HG03139 (cell line): ENCODE measurements at regions not wholly inside any gene's neighbourhood (a gene's known extent, or its start where the extent isn't known, plus 50 kb on each side); places are given as distances from the start of the nearest gene placed in this dataset.
"Not testable (repeated sequence)": the region's sequence is repeated elsewhere in the genome, so short reads cannot be mapped to it uniquely, and the experiment has no call there.

Experiments used
- ATAC-seq: cut with Tn5 transposase; IDR thresholded peaks from one replicate; pipeline ENCODE4 v1.9.1; 2021; ENCODE audit not compliant: unreplicated experiment

GRCh38 chr7:79785556-79785955 is 332.1 kb upstream of the MAGI2 start:
- no peak for ATAC-seq

GRCh38 chr7:79782906-79783305 is 329.4 kb upstream of the MAGI2 start:
- no peak for ATAC-seq

DNA sequence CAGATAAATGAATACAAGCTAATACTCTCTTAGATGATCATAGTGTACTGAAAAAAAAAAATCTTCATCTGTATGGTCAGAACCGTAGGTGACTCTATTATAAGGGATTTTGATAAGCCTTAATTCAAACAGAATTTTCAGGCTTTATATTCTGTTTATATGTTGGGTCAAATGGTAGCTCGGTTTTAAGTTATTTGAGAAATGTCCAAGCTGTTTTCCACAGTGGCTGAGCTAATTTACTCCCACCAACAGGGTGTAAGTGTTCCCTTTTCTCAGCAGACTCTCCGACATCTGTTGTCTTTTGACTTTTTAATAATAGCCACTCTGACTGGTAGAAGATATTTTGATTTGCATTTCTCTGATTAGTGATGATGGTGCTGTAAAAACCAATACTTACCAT is 328.8 kb upstream of the MAGI2 start:
- ATAC-seq: no peak

DNA sequence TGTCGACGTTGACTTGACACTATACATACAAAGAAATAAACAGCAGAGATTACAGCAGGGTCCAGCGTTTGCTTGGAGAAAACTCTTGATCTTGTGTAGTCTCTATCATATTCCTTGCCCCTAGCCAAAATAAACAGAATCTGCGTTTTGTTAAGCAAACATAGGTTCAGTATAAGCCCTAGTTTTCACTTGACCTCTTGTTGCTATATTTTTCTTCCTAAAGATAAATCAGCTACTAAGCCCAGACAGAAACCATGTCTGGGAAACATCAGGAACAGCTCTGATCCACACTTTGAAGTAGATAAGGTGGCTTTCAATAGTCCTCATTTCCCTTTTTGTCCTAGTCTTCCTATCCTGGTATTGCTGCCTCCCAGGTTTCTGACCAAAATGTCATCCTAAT is 328.2 kb upstream of the MAGI2 start:
- no peak for ATAC-seq

- no peak for ATAC-seq
These were observed 325.6 kb upstream of the MAGI2 start for GRCh38 chr7:79778786-79779770.

DNA sequence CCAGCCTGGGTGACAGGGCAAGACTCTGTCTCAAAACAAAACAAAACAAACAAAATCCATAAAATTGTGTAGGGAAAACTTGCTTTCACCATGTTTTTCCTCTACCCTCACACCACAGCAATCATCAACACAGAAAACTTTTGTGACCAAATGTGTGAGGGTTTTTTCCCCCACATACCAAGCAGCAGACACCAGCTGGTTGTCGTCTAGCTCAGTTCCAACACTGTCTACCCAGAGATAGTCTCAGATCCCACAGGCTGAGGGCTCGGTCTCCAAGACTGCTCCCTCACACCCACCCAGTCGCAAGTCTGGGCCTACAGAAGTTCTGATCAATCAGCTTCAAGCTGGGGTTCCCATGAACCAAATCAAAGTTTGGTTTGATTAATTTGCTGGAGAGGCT is 322.4 kb upstream of the MAGI2 start:
- no peak for ATAC-seq

DNA sequence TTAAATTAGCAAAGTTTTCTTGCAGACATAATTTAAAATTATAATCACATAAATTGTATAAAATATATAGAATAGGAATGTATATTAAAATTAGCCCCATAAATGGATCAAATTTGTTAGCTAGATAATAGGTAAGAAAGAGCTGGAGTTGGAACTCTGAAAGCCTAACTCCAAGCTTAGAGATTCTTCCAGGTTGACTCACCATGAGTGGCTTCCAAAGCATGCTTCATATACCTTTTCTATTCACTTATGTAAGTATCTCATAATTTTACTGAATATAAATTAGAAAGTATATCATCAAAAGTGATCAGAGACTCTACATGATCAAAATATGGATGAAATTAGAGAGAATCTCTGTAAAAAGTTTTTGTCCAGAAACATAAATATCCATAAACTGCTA is 320.7 kb upstream of the MAGI2 start:
- ATAC-seq: no peak

DNA sequence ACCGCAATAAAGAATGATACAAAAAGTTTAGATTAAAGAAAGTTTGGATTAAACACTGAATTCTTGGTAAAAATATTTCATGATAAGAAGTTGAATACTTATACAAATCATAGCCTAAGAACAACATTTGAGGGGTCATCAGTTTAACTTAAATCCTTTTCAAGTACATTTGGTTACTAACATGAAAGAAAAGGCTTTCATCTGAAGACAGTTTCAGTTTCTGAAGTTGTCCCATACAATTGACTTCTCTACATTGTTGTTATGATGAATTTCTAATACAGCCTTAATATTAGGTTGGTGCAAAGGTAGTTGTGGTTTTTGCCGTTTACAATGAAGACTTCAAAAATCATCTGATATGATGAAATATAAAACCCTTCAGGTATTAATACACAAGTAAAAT is 317.5 kb upstream of the MAGI2 start:
- no peak for ATAC-seq

GRCh38 chr7:79770063-79770462 is 316.6 kb upstream of the MAGI2 start:
- no peak for ATAC-seq

DNA sequence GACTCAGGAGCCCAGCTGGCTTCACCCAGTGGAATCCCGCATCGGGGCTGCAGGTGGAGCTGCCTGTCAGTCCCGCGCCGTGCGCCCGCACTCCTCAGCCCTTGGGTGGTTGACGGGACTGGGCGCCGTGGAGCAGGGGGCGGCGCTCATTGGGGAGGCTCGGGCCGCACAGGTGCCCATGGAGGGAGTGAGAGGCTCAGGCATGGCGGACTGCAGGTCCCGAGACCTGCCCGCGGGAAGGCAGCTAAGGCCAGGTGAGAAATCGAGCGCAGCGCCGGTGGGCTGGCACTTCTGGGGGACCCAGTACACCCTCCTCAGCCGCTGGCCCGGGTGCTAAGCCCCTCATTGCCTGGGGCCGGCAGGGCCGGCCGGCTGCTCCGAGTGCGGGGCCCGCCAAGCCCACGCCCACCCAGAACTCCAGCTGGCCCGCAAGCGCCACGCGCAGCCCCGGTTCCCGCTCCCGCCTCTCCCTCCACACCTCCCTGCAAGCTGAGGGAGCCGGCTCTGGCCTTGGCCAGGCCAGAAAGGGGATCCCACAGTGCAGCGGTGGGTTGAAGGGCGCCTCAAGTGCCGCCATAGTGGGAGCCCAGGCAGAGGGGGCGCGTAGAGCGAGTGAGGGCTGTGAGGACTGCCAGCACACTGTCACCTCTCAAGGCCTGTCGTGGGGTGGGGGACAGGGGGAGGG is 314.6 kb upstream of the MAGI2 start:
- not testable (repeated sequence) for ATAC-seq

DNA sequence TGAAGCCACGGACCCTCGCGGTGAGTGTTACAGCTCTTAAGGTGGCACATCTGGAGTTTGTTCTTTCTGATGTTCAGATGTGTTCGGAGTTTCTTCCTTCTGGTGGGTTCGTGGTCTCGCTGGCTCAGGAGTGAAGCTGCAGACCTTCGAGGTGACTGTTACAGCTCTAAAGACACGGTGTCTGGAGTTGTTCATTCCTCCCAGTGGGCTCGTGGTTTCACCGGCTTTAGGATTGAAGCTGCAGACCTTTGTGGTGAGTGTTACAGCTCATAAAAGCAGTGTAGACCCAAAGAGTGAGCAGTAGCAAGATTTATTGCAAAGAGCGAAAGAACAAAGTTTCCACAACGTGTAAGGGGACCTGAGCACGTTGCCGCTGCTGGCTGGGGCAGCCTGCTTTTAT is 313.7 kb upstream of the MAGI2 start:
- not testable (repeated sequence) for ATAC-seq

GRCh38 chr7:79761876-79762429 is 308.5 kb upstream of the MAGI2 start:
- no peak for ATAC-seq

- not testable (repeated sequence) for ATAC-seq
These were observed 297.5 kb upstream of the MAGI2 start for GRCh38 chr7:79750941-79751340.

DNA sequence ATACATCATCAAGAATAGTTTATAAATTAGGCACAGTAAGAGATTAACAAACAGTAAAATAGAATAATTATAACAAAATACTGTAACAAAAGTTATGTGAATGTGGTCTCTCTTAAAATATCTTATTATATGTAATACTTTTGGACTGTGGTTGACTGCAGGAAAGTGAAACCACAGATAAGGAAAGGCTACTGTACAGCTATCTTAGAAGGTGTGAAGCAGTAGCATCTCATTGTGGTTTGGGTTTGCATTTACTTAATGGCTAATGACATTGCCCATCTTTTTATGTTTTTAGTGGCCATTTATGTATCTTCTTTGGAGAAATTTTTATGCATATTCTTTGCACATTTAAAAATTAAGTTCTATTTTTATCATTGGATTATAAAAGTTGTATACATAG is 296.4 kb upstream of the MAGI2 start:
- ATAC-seq: no peak

- ATAC-seq: no peak
These were observed 288.2 kb upstream of the MAGI2 start for GRCh38 chr7:79741684-79742083.

- no peak for ATAC-seq
These were observed 286.6 kb upstream of the MAGI2 start for GRCh38 chr7:79740076-79740475.

DNA sequence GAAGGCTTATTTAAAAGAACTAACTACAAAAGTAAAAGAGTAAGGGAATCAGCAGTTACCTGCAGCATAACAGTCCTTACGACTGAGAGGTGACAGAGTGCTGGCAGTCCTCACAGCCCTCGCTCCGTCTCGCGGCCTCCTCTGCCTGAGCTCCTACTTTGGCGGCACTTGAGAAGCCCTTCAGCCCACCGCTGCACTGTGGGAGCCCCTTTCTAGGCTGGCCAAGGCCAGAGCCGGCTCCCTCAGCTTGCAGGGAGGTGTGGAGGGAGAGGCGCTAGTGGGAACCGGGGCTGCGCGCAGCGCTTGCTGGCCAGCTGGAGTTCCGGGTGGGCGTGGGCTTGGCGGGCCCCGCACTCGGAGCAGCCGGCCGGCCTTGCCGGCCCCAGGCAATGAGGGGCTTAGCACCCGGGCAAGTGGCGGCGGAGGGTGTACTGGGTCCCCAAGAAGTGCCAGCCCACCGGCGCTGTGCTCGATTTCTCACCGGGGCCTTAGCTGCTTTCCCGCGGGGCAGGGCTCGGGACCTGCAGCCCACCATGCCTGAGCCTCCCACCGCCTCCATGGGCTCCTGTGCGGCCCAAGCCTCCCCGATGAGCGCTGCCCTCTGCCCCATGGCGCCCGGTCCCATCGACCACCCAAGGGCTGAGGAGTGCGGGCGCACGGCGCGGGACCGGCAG is 285.7 kb upstream of the MAGI2 start:
- not testable (repeated sequence) for ATAC-seq

- ATAC-seq: no peak
These were observed 283.0 kb upstream of the MAGI2 start for GRCh38 chr7:79736418-79736817.

- no peak for ATAC-seq
These were observed 281.5 kb upstream of the MAGI2 start for GRCh38 chr7:79735012-79735411.

GRCh38 chr7:79734181-79734580 is 280.7 kb upstream of the MAGI2 start:
- no peak for ATAC-seq

DNA sequence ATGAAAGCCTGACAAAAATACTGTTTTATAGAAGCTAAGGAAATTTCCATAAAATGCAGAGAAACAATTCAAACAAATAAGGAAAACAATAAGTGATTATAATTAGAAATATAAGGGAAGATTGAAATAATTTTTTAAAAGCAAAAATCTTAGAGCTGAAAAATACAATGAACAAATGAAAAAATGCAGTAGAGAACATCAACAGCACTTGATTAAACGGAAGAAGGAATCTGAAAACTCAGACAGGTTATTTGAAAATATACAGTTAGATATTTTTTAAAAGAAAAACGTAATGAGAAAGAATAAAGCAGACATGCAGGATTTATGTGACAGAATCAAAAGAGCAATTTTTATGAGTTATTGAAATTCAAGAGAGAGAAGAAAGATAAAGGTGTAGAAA is 279.1 kb upstream of the MAGI2 start:
- no peak for ATAC-seq
